ENCODE measurements at regions not wholly inside any gene's neighbourhood (a gene's known extent, or its start where the extent isn't known, plus 50 kb on each side); places are given as distances from the start of the nearest gene placed in this dataset.

- Histone ChIP-seq H3K36me3 (replicated peaks in 1 of 2; ENCODE audit: control insufficient read depth in 1 of 2, insufficient read depth in 2 of 2, low read length in 1 of 2) (no peaks in the 10 kb centered on the region), H3K9me3 (no peaks in the 10 kb centered on the region), H3K79me2 (ENCODE audit: insufficient read depth) (no peaks in the 10 kb centered on the region), H3K27me3 (ENCODE audit: insufficient read depth) (peaks cover 7% of the 10 kb centered on the region), H3K4me3 (ENCODE audit: low read depth in 2 of 2, low read length in 1 of 2) (no peak overlapping the region), H3F3A (replicated peaks; ENCODE audit: insufficient read depth) (no peaks in the 10 kb centered on the region), H3K9ac (no peak overlapping the region), H3K27ac (ENCODE audit: low read depth in 2 of 2, low read length in 1 of 2) (no peak overlapping the region), H4K20me1 (ENCODE audit: insufficient read depth) (no peaks in the 10 kb centered on the region), H3K9me2 (no peaks in the 10 kb centered on the region), H3K4me1 (ENCODE audit: control insufficient read depth in 1 of 2, insufficient read depth in 2 of 2, low read depth in 1 of 2, low read length in 1 of 2) (no peaks in the 10 kb centered on the region; a peak in 1 of 4 replicates), H2AFZ (ENCODE audit: low read depth) (no peak overlapping the region), H3K4me2 (no peak overlapping the region)
- 42% methylated on average over 3 of the region's 3 CpGs for WGBS (ENCODE audit: low lambda C conversion rate)
- no peak for TF ChIP-seq RFX5 (IDR thresholded peaks at IDR 0.05; ENCODE audit: low read length)
- no peak for TF ChIP-seq MAX (IDR thresholded peaks at IDR 0.05; ENCODE audit: low read depth)
- TF ChIP-seq YY1 (IDR thresholded peaks at IDR 0.05; ENCODE audit: low read depth) = no peak
- no peak for TF ChIP-seq GATA2 (CRISPR knock-in tag; IDR thresholded peaks at IDR 0.05)
- TF ChIP-seq JUND (IDR thresholded peaks at IDR 0.05) = no peak
- no peak for TF ChIP-seq FOSL2 (IDR thresholded peaks at IDR 0.05; ENCODE audit: borderline replicate concordance, low read depth)
- no peak for TF ChIP-seq MXI1 (IDR thresholded peaks at IDR 0.05; ENCODE audit: low read depth, low read length)
- no peak for TF ChIP-seq ZBTB33 (IDR thresholded peaks at IDR 0.05; ENCODE audit: borderline replicate concordance, low read depth)
- ChIA-PET POLR2A (no interaction called here), CTCF (no interaction called here)
- no peak for DNase-seq
These were observed 177.4 kb upstream of the PLN start for GRCh38 chr6:118370722-118371121.

DNA sequence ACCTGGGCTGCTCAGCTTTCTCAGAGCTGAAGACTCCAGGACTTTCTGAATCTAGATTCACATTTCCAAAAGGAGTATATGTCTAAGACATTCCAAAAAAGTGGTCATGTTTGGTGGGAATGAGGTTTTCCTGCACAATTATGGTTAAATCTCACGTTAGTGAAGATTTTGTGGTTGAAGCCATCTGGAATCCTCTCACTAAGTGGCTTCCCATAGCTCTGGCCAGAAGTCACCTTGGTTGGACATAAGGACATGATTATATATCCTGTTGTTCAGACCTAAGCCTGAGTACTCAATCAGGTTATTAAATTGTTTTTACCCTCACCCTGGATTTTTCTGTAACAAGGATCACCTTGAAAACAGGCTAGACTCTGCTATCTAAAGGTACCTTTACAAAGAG, 176.1 kb upstream of the PLN start:
- H2AFZ ChIP-seq (ENCODE audit: low read depth) = no peak overlapping the region
- H4K20me1 ChIP-seq (ENCODE audit: insufficient read depth) = no peaks in the 10 kb centered on the region
- no peak overlapping the region for H3K9ac ChIP-seq
- CTCF ChIA-PET = interaction anchor here (0.8 to 1.4 kb wide), 3 partner anchors 31 to 193 kb away, joined by 3 to 4 read pairs (median 3); no protein-coding TSS in a partner anchor
- H3K9me2 ChIP-seq = no peaks in the 10 kb centered on the region
- H3K9me3 ChIP-seq = no peaks in the 10 kb centered on the region
- H3K4me3 ChIP-seq (ENCODE audit: low read depth in 2 of 2, low read length in 1 of 2) = no peak overlapping the region
- H3K4me2 ChIP-seq = no peak overlapping the region
- POLR2A ChIA-PET = no interaction called here
- no peaks in the 10 kb centered on the region; a peak in 1 of 4 replicates for H3K4me1 ChIP-seq (ENCODE audit: control insufficient read depth in 1 of 2, insufficient read depth in 2 of 2, low read depth in 1 of 2, low read length in 1 of 2)
- H3K79me2 ChIP-seq (ENCODE audit: insufficient read depth) = no peaks in the 10 kb centered on the region
- no peaks in the 10 kb centered on the region for H3F3A ChIP-seq (replicated peaks; ENCODE audit: insufficient read depth)
- 46% methylated on average over 1 of the region's 1 CpG for whole genome bisulfite sequencing (ENCODE audit: low lambda C conversion rate)
- DNase-seq = no peak
- peaks cover 7% of the 10 kb centered on the region for H3K27me3 ChIP-seq (ENCODE audit: insufficient read depth)
- H3K36me3 ChIP-seq (replicated peaks in 1 of 2; ENCODE audit: control insufficient read depth in 1 of 2, insufficient read depth in 2 of 2, low read length in 1 of 2) = no peaks in the 10 kb centered on the region
- H3K27ac ChIP-seq (ENCODE audit: low read depth in 2 of 2, low read length in 1 of 2) = peak overlapping the region in 1 of 2 experiments; percentile 8; a peak in 1 of 4 replicates
- TF ChIP-seq RXRA (IDR thresholded peaks at IDR 0.05; ENCODE audit: borderline replicate concordance, low read depth) = no peak
- no peak for TF ChIP-seq FOXJ3 (CRISPR knock-in tag; IDR thresholded peaks at IDR 0.05)
- TF ChIP-seq RCOR1 (IDR thresholded peaks at IDR 0.05; ENCODE audit: low read length) = no peak
- TF ChIP-seq TCF12 (IDR thresholded peaks at IDR 0.05) = no peak
- no peak for TF ChIP-seq USF2 (IDR thresholded peaks at IDR 0.05; ENCODE audit: borderline replicate concordance, low read depth, low read length)
- TF ChIP-seq EP300 (IDR thresholded peaks at IDR 0.05; ENCODE audit: borderline replicate concordance in 1 of 2, low read depth in 1 of 2, low read length in 1 of 2) = no peak
